GM23338 (cell line): ENCODE measurements at regions not wholly inside any gene's neighbourhood (a gene's known extent, or its start where the extent isn't known, plus 50 kb on each side); places are given as distances from the start of the nearest gene placed in this dataset.

ENCODE experiments used
- ATAC-seq: fragments of 200-7000 bp; cut with Tn5 transposase; 3 replicates; pipeline ENCODE4 v1.9.1; 2020
- DNase-seq: peaks from one replicate; pipeline ENCODE4 v3.0.0-alpha.2; 2015; ENCODE audit warnings: low spot score
- H2AFZ ChIP-seq: fragments of 200-600 bp; sonication (generic); 2 replicates; pipeline ENCODE4 v1.8.0; 2016; ENCODE audit warnings: antibody characterized with exemption, mild to moderate bottlenecking, moderate library complexity
- H3F3A ChIP-seq: fragments of 200-600 bp; sonication (generic); replicated peaks from 2 replicates; pipeline ENCODE4 v1.8.0; 2017; ENCODE audit warnings: antibody characterized with exemption, mixed run types, low read depth
- H3K27ac ChIP-seq: fragments of 200-600 bp; sonication (generic); 2 replicates; pipeline ENCODE4 v1.6.1; 2016; ENCODE audit warnings: low read depth
- H3K27me3 ChIP-seq: fragments of 200-600 bp; sonication (generic); 2 replicates; pipeline ENCODE4 v1.8.0; 2016; ENCODE audit warnings: mild to moderate bottlenecking, mixed run types, moderate library complexity; ENCODE audit not compliant: insufficient read depth
- H3K36me3 ChIP-seq: fragments of 200-600 bp; sonication (generic); 2 replicates; pipeline ENCODE4 v1.8.0; 2016; ENCODE audit warnings: mild to moderate bottlenecking; ENCODE audit not compliant: insufficient read depth
- H3K4me1 ChIP-seq: fragments of 200-600 bp; sonication (generic); 2 replicates; pipeline ENCODE4 v1.8.0; 2016; ENCODE audit warnings: mild to moderate bottlenecking, moderate library complexity; ENCODE audit not compliant: insufficient read depth
- H3K4me2 ChIP-seq: fragments of 200-600 bp; sonication (generic); 2 replicates; pipeline ENCODE4 v1.7.1; 2017; ENCODE audit warnings: mixed run types
- H3K4me3 ChIP-seq: fragments of 200-600 bp; sonication (generic); 2 replicates; pipeline ENCODE4 v1.6.1; 2016; ENCODE audit warnings: mixed run types
- H3K79me2 ChIP-seq: fragments of 200-600 bp; sonication (generic); replicated peaks from 2 replicates; pipeline ENCODE4 v1.8.0; 2017; ENCODE audit warnings: mild to moderate bottlenecking; ENCODE audit not compliant: insufficient read depth
- H3K9me2 ChIP-seq: fragments of 200-600 bp; sonication (generic); 2 replicates; pipeline ENCODE4 v1.8.0; 2017; ENCODE audit not compliant: insufficient read depth
- H4K20me1 ChIP-seq: fragments of 200-600 bp; sonication (generic); replicated peaks from 2 replicates; pipeline ENCODE4 v1.8.0; 2017; ENCODE audit warnings: mild to moderate bottlenecking; ENCODE audit not compliant: insufficient read depth
- H3K27ac Mint-ChIP-seq: 2 replicates; pipeline ENCODE4 v1.8.0; 2020; ENCODE audit warnings: inconsistent platforms, mild to moderate bottlenecking, moderate library complexity, mixed read lengths
- H3K27me3 Mint-ChIP-seq: 3 replicates; pipeline ENCODE4 v1.8.0; 2022; ENCODE audit warnings: low read depth, mild to moderate bottlenecking, moderate library complexity, mixed read lengths, inconsistent platforms; ENCODE audit not compliant: insufficient read depth, poor library complexity
- H3K36me3 Mint-ChIP-seq: 3 replicates; pipeline ENCODE4 v1.8.0; 2021; ENCODE audit warnings: low read depth, mild to moderate bottlenecking, inconsistent platforms, moderate library complexity, mixed read lengths
- H3K4me1 Mint-ChIP-seq: 3 replicates; pipeline ENCODE4 v1.8.0; 2020; ENCODE audit warnings: mild to moderate bottlenecking, inconsistent platforms, mixed read lengths
- H3K4me3 Mint-ChIP-seq: 3 replicates; pipeline ENCODE4 v1.8.0; 2021; ENCODE audit warnings: moderate library complexity, mild to moderate bottlenecking, inconsistent platforms, mixed read lengths
- H3K9me3 Mint-ChIP-seq: 3 replicates; pipeline ENCODE4 v1.8.0; 2020; ENCODE audit warnings: moderate library complexity, mild to moderate bottlenecking, inconsistent platforms, mixed read lengths
- EZH2 ChIP-seq: fragments of 200-600 bp; sonication (generic); IDR thresholded peaks from one replicate; pipeline ENCODE4 v1.8.0; 2017; ENCODE audit warnings: antibody characterized with exemption, mild to moderate bottlenecking, low read depth; ENCODE audit not compliant: unreplicated experiment
- EZH2phosphoT487 ChIP-seq: fragments of 200-600 bp; sonication (generic); IDR thresholded peaks from one replicate; pipeline ENCODE4 v1.8.1; 2018; ENCODE audit warnings: antibody characterized with exemption; ENCODE audit not compliant: unreplicated experiment
- POLR2AphosphoS5 ChIP-seq: IDR thresholded peaks from 2 replicates; pipeline ENCODE4 v1.6.1; 2016; ENCODE audit warnings: antibody characterized with exemption, low read depth
- REST ChIP-seq: IDR thresholded peaks from one replicate; pipeline ENCODE4 v1.6.1; 2018; ENCODE audit warnings: antibody characterized with exemption; ENCODE audit not compliant: unreplicated experiment
- STAT1 ChIP-seq: IDR thresholded peaks from one replicate; pipeline ENCODE4 v1.6.1; 2016; ENCODE audit warnings: antibody characterized with exemption; ENCODE audit not compliant: unreplicated experiment
- ZNF462 ChIP-seq: fragments of 250-450 bp; sonication (Bioruptor Pico); IDR thresholded peaks from 2 replicates; pipeline ENCODE4 v1.5.0; 2020; ENCODE audit warnings: mild to moderate bottlenecking, moderate library complexity
- TF ChIP-seq, protein P1 (sequence below), 2 experiments: fragments of 200-600 bp in 1 of 2; sonication (generic) in 1 of 2; conservative IDR thresholded peaks; 2 replicates each; pipeline versions ENCODE4 v1.5.1 to v1.6.1; 2016 to 2017; ENCODE audit warnings: antibody characterized with exemption in 2 of 2, low read depth in 2 of 2, mild to moderate bottlenecking in 2 of 2, moderate library complexity in 1 of 2

DNA sequence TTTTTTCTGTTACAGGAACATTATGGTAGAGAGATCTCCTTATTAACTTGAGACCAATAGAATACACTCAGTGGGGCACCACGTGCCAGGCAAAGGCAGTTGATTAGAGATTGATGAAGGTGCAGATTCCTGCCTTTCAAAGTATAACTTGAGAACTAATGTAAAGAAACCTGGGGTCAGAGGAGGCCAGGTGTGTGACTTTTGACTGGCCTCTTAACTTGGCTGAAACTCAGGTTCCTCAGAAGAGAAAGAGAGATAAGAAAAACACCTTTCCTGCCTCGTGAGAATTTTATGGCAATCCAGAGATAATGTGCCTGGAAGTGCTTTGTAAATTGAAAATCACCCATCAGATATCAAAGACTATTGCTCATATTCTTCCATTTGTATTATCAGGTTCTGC, 110.7 kb upstream of the GZMB start:
- Mint-ChIP-seq H3K27ac (no peak overlapping the region), H3K4me1 (no peaks in the 10 kb centered on the region), H3K27me3 (no peaks in the 10 kb centered on the region), H3K9me3 (no peaks in the 10 kb centered on the region; the same call in 2 of the 3 replicates), H3K36me3 (no peaks in the 10 kb centered on the region), H3K4me3 (no peak overlapping the region)
- Histone ChIP-seq H2AFZ (no peak overlapping the region), H3K4me3 (no peak overlapping the region), H3K9me2 (peaks cover 26% of the 10 kb centered on the region), H3K4me1 (no peaks in the 10 kb centered on the region), H3K79me2 (no peaks in the 10 kb centered on the region), H3K36me3 (no peaks in the 10 kb centered on the region; the same call in 1 of the 2 replicates), H3K27me3 (no peaks in the 10 kb centered on the region), H4K20me1 (no peaks in the 10 kb centered on the region), H3K4me2 (no peak overlapping the region), H3F3A (no peaks in the 10 kb centered on the region), H3K27ac (no peak overlapping the region)
- ATAC-seq (no peak), DNase-seq (no peak)
- TF ChIP-seq POLR2AphosphoS5 (no peak), STAT1 (no peak), REST (no peak), EZH2 (no peak)
- TF ChIP-seq, protein P1, sequence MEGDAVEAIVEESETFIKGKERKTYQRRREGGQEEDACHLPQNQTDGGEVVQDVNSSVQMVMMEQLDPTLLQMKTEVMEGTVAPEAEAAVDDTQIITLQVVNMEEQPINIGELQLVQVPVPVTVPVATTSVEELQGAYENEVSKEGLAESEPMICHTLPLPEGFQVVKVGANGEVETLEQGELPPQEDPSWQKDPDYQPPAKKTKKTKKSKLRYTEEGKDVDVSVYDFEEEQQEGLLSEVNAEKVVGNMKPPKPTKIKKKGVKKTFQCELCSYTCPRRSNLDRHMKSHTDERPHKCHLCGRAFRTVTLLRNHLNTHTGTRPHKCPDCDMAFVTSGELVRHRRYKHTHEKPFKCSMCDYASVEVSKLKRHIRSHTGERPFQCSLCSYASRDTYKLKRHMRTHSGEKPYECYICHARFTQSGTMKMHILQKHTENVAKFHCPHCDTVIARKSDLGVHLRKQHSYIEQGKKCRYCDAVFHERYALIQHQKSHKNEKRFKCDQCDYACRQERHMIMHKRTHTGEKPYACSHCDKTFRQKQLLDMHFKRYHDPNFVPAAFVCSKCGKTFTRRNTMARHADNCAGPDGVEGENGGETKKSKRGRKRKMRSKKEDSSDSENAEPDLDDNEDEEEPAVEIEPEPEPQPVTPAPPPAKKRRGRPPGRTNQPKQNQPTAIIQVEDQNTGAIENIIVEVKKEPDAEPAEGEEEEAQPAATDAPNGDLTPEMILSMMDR (conservative IDR thresholded peaks at IDR 0.05; ENCODE audit: low read depth in 2 of 2) = no peak

DNA sequence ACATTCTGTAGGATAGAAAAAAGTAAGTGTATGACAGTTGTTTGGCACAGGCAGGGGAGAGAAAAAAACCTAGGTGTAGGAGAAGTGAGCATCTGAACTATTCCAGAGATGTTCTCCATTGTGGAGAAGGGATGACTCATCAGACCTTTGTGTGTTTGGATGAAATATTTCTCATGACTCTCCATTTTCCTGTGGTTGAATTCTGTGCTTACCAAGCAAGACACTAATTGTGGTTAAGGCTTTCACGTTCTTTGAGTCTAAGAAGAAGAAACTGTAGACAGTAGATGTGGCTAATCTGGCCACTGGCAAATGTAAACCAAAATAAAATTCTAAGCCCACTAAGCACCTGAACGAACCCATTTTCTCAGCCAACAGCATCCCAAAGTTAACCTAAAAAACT, 107.9 kb upstream of the GZMB start:
- Histone ChIP-seq H3K4me1 (peaks cover 7% of the 10 kb centered on the region; the same call in 1 of the 2 replicates), H2AFZ (no peak overlapping the region), H3K27ac (no peak overlapping the region), H3K4me2 (no peak overlapping the region), H3F3A (no peaks in the 10 kb centered on the region), H3K27me3 (no peaks in the 10 kb centered on the region), H3K79me2 (no peaks in the 10 kb centered on the region), H3K9me2 (peaks cover 34% of the 10 kb centered on the region), H3K4me3 (no peak overlapping the region), H3K36me3 (no peaks in the 10 kb centered on the region; the same call in 1 of the 2 replicates), H4K20me1 (no peaks in the 10 kb centered on the region)
- no peaks in the 10 kb centered on the region for H3K36me3 Mint-ChIP-seq
- H3K9me3 Mint-ChIP-seq = no peaks in the 10 kb centered on the region; the same call in 2 of the 3 replicates
- H3K27ac Mint-ChIP-seq = no peak overlapping the region
- no peak for ATAC-seq
- no peaks in the 10 kb centered on the region for H3K27me3 Mint-ChIP-seq
- no peak for DNase-seq
- no peak overlapping the region for H3K4me3 Mint-ChIP-seq
- H3K4me1 Mint-ChIP-seq = peaks cover 9% of the 10 kb centered on the region; the same call in 2 of the 3 replicates
- TF ChIP-seq ZNF462 (CRISPR knock-in tag) (no peak), EZH2phosphoT487 (no peak)
- TF ChIP-seq, protein P1 (conservative IDR thresholded peaks at IDR 0.05; ENCODE audit: low read depth in 2 of 2) = no peak
